Stomach (tissue), 8 donors: ENCODE measurements at regions not wholly inside any gene's neighbourhood (a gene's known extent, or its start where the extent isn't known, plus 50 kb on each side); places are given as distances from the start of the nearest gene placed in this dataset.

Experiments used
- DNase-seq, 2 donors: peaks; one replicate each; pipeline versions ENCODE4 v3.0.0 to v3.0.0-alpha.2; 2013 to 2019
- H3K27ac ChIP-seq, 5 donors: fragments of 200-600 bp in 4 of 5; sonication (generic) in 4 of 5; one replicate each; pipeline ENCODE4 v1.5.1; 2013 to 2019; ENCODE audit warnings: mild to moderate bottlenecking in 1 of 5, moderate library complexity in 1 of 5
- H3K27me3 ChIP-seq, 3 donors: fragments of 200-600 bp; sonication (generic); one replicate each; pipeline ENCODE4 v1.5.1; 2017 to 2019; ENCODE audit warnings: mixed run types in 1 of 3
- H3K36me3 ChIP-seq, 4 donors: fragments of 200-600 bp; sonication (generic); 1 replicate in 3 of 4; 2 replicates in 1 of 4; pipeline ENCODE4 v1.5.1; 2016 to 2019
- H3K4me1 ChIP-seq, 4 donors: fragments of 200-600 bp; sonication (generic); one replicate each; pipeline ENCODE4 v1.5.1; 2016 to 2019
- H3K4me3 ChIP-seq, 4 donors: fragments of 200-600 bp; sonication (generic) in 3 of 4; one replicate each; pipeline ENCODE4 v1.5.1; 2016 to 2019; ENCODE audit warnings: mild to moderate bottlenecking in 1 of 4
- H3K9me3 ChIP-seq, 4 donors: fragments of 200-600 bp; sonication (generic); one replicate each; pipeline ENCODE4 v1.5.1; 2016 to 2019
- CTCF ChIP-seq, 7 experiments: fragments of 450-650 bp in 4 of 7; fragments of 200-600 bp in 3 of 7; sonication (generic) in 3 of 7; IDR thresholded peaks; one replicate each; pipeline ENCODE4 v1.5.1; 2016 to 2019; ENCODE audit warnings: antibody characterized with exemption in 7 of 7, control low read depth in 2 of 7, mild to moderate bottlenecking in 1 of 7
- EP300 ChIP-seq: sonication (generic); formaldehyde crosslinking; IDR thresholded peaks from one replicate; pipeline ENCODE4 v1.6.1; 2017; ENCODE audit warnings: antibody characterized with exemption
- POLR2A ChIP-seq, 4 donors: fragments of 450-650 bp; IDR thresholded peaks; one replicate each; pipeline ENCODE4 v1.6.1; 2016; ENCODE audit warnings: antibody characterized with exemption in 4 of 4, control low read depth in 2 of 4, mild to moderate bottlenecking in 1 of 4, moderate library complexity in 1 of 4
- POLR2AphosphoS5 ChIP-seq, 3 donors: sonication (generic); formaldehyde crosslinking; IDR thresholded peaks; one replicate each; pipeline ENCODE4 v1.6.1; 2016; ENCODE audit warnings: antibody characterized with exemption in 3 of 3
- WGBS, 5 donors: extraction: QIAGEN DNeasy Blood & Tissue Kit in 3 of 5; methylation state at CpG; one replicate each; pipeline versions ENCODE4 v1.1.5 to v1.1.7; 2013 to 2018; 5-methylcytosine and 5-hydroxymethylcytosine counted together
- intact Hi-C: fragments of 100-400 bp; cut with DNase I; formaldehyde crosslinking; loops from one replicate; pipeline ENCODE4 v1.15.1; 2023; ENCODE audit warnings: low total_unique reads
- donor health status: healthy with polysubstance abuse.
- donor health status: Bipolar disorder and iron deficiency.
- donor health status: healthy.

- Histone ChIP-seq H3K27me3 (no peaks in the 10 kb centered on the region), H3K4me1 (peaks cover 37 to 56% (median 43%) of the 10 kb centered on the region in 4 donors), H3K36me3 (no peaks in the 10 kb centered on the region), H3K9me3 (no peaks in the 10 kb centered on the region), H3K4me3 (no peak overlapping the region), H3K27ac (peak overlapping the region; percentile 76 to 89 (median 85))
- intact Hi-C loops, result no loop called here
- TF ChIP-seq EP300 (no peak), POLR2AphosphoS5 (IDR thresholded peaks at IDR 0.05) (peak in 2 of 3 donors; percentile 36)
- peak in 1 of 2 donors; percentile 61 for DNase-seq
- 46 to 66% (median 60%) methylated on average over 1 of the region's 1 CpG for WGBS, 5 donors
These were observed 143.1 kb upstream of the CAV2 start for GRCh38 chr7:116356333-116356965.

- intact Hi-C loops, result no loop called here
- TF ChIP-seq EP300, result no peak
- no peak for TF ChIP-seq POLR2A (IDR thresholded peaks at IDR 0.05)
- no peak for TF ChIP-seq CTCF (IDR thresholded peaks at IDR 0.05)
- no peak for TF ChIP-seq POLR2AphosphoS5 (IDR thresholded peaks at IDR 0.05)
- Histone ChIP-seq H3K4me1 (peaks cover 37 to 56% (median 43%) of the 10 kb centered on the region in 4 donors), H3K9me3 (no peaks in the 10 kb centered on the region), H3K36me3 (no peaks in the 10 kb centered on the region), H3K27ac (peak overlapping the region; percentile 74 to 89 (median 85)), H3K27me3 (no peaks in the 10 kb centered on the region), H3K4me3 (no peak overlapping the region)
- peak in 1 of 2 donors; percentile 42 for DNase-seq
- WGBS, 5 donors, result 61 to 84% (median 76%) methylated on average over 2 of the region's 2 CpGs
These were observed 142.6 kb upstream of the CAV2 start for GRCh38 chr7:116356979-116357378.

DNA sequence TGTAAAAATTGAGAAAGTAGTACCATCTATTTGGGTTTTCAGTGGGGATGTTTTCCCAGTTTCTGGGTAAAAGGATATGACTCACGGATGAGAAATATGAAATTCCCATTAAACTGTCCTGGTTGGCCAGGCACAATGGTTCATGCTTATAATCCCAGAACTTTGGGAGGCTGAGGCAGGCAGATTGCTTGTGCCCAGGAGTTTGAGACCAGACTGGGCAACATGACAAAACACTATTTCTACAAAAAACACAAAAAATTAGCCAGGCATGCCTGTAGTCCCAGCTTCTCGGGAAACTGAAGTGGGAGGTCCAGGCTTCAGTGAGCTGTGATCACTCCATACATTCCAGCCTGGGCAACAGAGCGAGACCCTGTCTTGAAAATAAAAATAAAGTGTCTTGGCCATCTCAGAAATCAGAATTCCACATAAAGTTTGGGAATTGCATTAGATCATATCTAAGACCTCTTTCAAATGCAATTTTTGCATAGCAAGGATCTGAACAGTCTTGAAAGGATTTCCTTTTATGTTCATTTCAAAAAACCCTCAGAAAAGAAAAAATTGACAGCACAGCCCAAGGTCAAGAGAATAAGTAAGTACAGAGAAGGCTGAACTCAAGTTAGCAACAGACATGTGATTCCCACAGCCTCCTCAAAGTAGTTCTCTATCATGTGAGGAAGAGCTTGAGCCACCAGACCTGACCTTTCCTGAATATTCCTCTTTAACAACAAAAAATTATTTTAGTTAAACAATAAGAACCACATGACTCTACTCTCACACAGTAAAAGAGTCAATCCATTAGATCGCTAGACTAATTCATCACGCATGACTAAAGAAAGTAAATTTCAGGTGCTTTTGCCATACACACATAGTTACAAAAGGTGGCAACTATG lies 141.5 kb upstream of the CAV2 start:
- H3K4me1 ChIP-seq, result peaks cover 37 to 55% (median 43%) of the 10 kb centered on the region in 4 donors
- H3K27me3 ChIP-seq, result no peaks in the 10 kb centered on the region
- no peaks in the 10 kb centered on the region for H3K36me3 ChIP-seq
- no peak for TF ChIP-seq CTCF (IDR thresholded peaks at IDR 0.05)
- TF ChIP-seq POLR2A (IDR thresholded peaks at IDR 0.05), result no peak
- TF ChIP-seq POLR2AphosphoS5 (IDR thresholded peaks at IDR 0.05), result no peak
- no peak for TF ChIP-seq EP300
- no peak overlapping the region for H3K4me3 ChIP-seq
- 81 to 90% (median 85%) methylated on average over 5 of the region's 5 CpGs for WGBS, 5 donors
- H3K27ac ChIP-seq, result peak overlapping the region in 3 of 5 donors; percentile 85 to 89 (median 86)
- intact Hi-C loops, result no loop called here
- no peak for DNase-seq
- no peaks in the 10 kb centered on the region for H3K9me3 ChIP-seq

- 90 to 96% (median 95%) methylated on average over 3 of the region's 3 CpGs for WGBS, 5 donors
- Histone ChIP-seq H3K4me3 (no peak overlapping the region), H3K9me3 (no peaks in the 10 kb centered on the region), H3K36me3 (no peaks in the 10 kb centered on the region), H3K27ac (no peak overlapping the region), H3K4me1 (peaks cover 5 to 17% (median 11%) of the 10 kb centered on the region in 4 donors), H3K27me3 (no peaks in the 10 kb centered on the region)
- intact Hi-C loops, result no loop called here
- TF ChIP-seq CTCF (IDR thresholded peaks at IDR 0.05) (no peak), POLR2A (IDR thresholded peaks at IDR 0.05) (no peak), POLR2AphosphoS5 (IDR thresholded peaks at IDR 0.05) (no peak), EP300 (no peak)
- DNase-seq, result peak in 1 of 2 donors; percentile 33
These were observed 137.8 kb upstream of the CAV2 start for GRCh38 chr7:116361767-116362166.
